ENCODE measurements at regions not wholly inside any gene's neighbourhood (a gene's known extent, or its start where the extent isn't known, plus 50 kb on each side); places are given as distances from the start of the nearest gene placed in this dataset.

- no peak for DNase-seq
Measured at GRCh38 chr15:96390986-96391385, 60.5 kb downstream of the NR2F2 start.

- DNase-seq = no peak
Measured at GRCh38 chr15:96392380-96393208, 62.1 kb downstream of the NR2F2 start.

GRCh38 chr15:96393209-96393513, 62.7 kb downstream of the NR2F2 start:
- DNase-seq = no peak

GRCh38 chr15:96395687-96396086, 65.2 kb downstream of the NR2F2 start:
- DNase-seq = no peak

- no peak for DNase-seq
Measured at GRCh38 chr15:96398776-96399175, 68.3 kb downstream of the NR2F2 start.

- DNase-seq = no peak
Measured at GRCh38 chr15:96402403-96402802, 71.9 kb downstream of the NR2F2 start.

- no peak for DNase-seq
Measured at GRCh38 chr15:96403071-96403470, 72.6 kb downstream of the NR2F2 start.

GRCh38 chr15:96403932-96404331, 73.4 kb downstream of the NR2F2 start:
- DNase-seq = no peak

- no peak for DNase-seq
Measured at GRCh38 chr15:96404560-96404959, 74.1 kb downstream of the NR2F2 start.

- DNase-seq = no peak
Measured at GRCh38 chr15:96406291-96406690, 75.8 kb downstream of the NR2F2 start.

- DNase-seq = no peak
Measured at GRCh38 chr15:96406701-96407100, 76.2 kb downstream of the NR2F2 start.

- no peak for DNase-seq
Measured at GRCh38 chr15:96407482-96407881, 77.0 kb downstream of the NR2F2 start.

GRCh38 chr15:96408591-96409183, 78.2 kb downstream of the NR2F2 start:
- DNase-seq = no peak

- DNase-seq = no peak
Measured at GRCh38 chr15:96409215-96410138, 79.0 kb downstream of the NR2F2 start.

GRCh38 chr15:96410175-96411055, 79.9 kb downstream of the NR2F2 start:
- no peak for DNase-seq

GRCh38 chr15:96411056-96412031, 80.8 kb downstream of the NR2F2 start:
- no peak for DNase-seq

- DNase-seq = no peak
Measured at GRCh38 chr15:96412045-96412905, 81.8 kb downstream of the NR2F2 start.

GRCh38 chr15:96412906-96413231, 82.4 kb downstream of the NR2F2 start:
- DNase-seq = no peak

GRCh38 chr15:96413657-96414056, 83.2 kb downstream of the NR2F2 start:
- no peak for DNase-seq

GRCh38 chr15:96414875-96415274, 84.4 kb downstream of the NR2F2 start:
- DNase-seq = no peak

All from activated naive CD4-positive, alpha-beta T cell (primary cell).